Mammary epithelial cell (primary cell): ENCODE measurements at regions not wholly inside any gene's neighbourhood (a gene's known extent, or its start where the extent isn't known, plus 50 kb on each side); places are given as distances from the start of the nearest gene placed in this dataset.

Experiments
- CTCF ChIP-seq, 2 donors: IDR thresholded peaks in 1 of 2; conservative IDR thresholded peaks in 1 of 2; 2 replicates each; pipeline ENCODE4 v1.5.1; 2011 to 2012; ENCODE audit warnings: inconsistent platforms in 2 of 2, low read length in 2 of 2, mild to moderate bottlenecking in 2 of 2, control low read depth in 1 of 2, low read depth in 1 of 2; ENCODE audit not compliant: insufficient read depth in 1 of 2; ENCODE audit errors: extremely low read depth in 1 of 2
- EZH2 ChIP-seq: IDR thresholded peaks from 2 replicates; pipeline ENCODE4 v1.6.1; 2012; ENCODE audit warnings: low read length, inconsistent platforms, borderline replicate concordance

DNA sequence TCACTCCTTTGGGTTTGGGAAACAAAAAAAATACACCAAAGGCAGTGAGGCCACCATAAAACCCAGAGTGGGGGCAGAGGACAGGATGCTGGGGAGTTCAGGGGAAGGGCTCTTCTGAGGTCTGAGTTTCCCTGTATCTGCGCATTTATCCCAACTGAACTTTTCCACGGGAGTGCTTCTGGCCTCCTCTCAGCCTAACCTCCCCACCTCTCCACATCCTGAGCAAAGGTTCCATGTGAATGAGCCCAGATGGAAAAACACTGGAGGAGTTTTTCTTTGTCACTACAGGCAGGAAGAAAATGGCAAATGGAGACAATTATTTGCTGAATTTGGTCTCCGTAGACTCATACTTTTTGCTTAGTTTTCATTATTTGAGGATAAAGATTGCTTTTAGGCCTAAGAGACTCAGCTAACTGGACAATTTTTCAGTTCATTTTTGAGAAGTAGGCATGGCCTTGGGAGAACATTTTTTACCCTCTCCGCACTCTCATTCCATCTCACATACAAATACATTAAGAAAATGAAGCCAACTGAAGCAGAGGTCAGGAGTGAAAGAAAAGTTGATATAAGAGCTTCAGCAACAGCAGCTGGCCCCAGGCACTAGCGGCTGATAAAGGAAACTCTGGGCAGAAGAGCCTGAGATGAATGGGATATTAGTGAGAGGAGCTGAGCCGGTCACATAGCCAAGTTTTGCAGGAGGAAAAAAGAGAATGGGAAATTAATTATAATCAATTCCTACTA lies 82.6 kb upstream of the CYP1B1 start:
- TF ChIP-seq CTCF (conservative IDR thresholded peaks at IDR 0.05 in 1 of 2, IDR thresholded peaks at IDR 0.05 in 1 of 2; ENCODE audit: extremely low read depth in 1 of 2, insufficient read depth in 1 of 2, low read depth in 1 of 2, low read length in 2 of 2): no peak
- no peak for TF ChIP-seq EZH2
